ENCODE measurements at regions not wholly inside any gene's neighbourhood (a gene's known extent, or its start where the extent isn't known, plus 50 kb on each side); places are given as distances from the start of the nearest gene placed in this dataset.
A peak's percentile ranks its signal among the peaks of the same experiment; 100 is the strongest.
"Not testable (repeated sequence)": the region's sequence is repeated elsewhere in the genome, so short reads cannot be mapped to it uniquely, and the experiment has no call there.

DNA sequence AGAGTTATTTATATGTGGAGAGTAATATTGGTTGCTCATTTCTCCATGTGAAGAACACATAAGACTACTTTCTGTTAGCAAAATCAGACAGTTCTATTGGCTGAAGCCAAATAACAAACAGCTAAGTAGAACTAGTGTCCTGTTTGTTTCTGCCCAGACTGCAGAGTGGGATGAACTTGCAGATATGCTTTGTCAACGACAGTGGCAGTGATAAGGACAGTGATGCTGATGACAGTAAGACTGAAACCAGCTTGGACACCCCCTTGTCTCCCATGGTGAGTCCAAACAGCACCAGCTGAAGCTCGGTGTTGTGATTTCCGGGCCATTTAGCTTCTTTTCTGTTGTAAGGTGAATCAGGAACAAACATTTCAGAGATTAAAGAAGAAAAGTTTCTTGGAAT, 102.6 kb upstream of the IL12A start:
- no peaks in the 10 kb centered on the region for H3K27me3 ChIP-seq
- no peak for TF ChIP-seq CTCF (IDR thresholded peaks at IDR 0.05)
- H3K36me3 ChIP-seq = no peaks in the 10 kb centered on the region
- no peak overlapping the region for H3K4me3 ChIP-seq
- in situ Hi-C loops (cut with MboI; ENCODE audit: low pct_ligation_motif_present in 1 of 4, low pct_unique_long_range_greater_than_20kb in 1 of 4, low sequenced_read_pairs in 3 of 4) (loop anchor here in 2 of 4 donors (5.0 kb wide), 2 partner anchors 116 to 121 kb away; no protein-coding TSS in a partner anchor), intact Hi-C loops (cut with DNase I; ENCODE audit: low total_unique reads) (loop anchor here (5.0 kb wide), 1 partner anchor 116 kb away; no protein-coding TSS in a partner anchor)
- H3K9me3 ChIP-seq = no peaks in the 10 kb centered on the region
- no peak for DNase-seq
- H3K4me1 ChIP-seq = peaks cover 0 to 18% (median 7%) of the 10 kb centered on the region in 4 donors
- WGBS, 2 donors (ENCODE audit: low coverage in 1 of 2) = 72 to 73% methylated on average over 3 of the region's 3 CpGs
- H3K27ac ChIP-seq = no peak overlapping the region

DNA sequence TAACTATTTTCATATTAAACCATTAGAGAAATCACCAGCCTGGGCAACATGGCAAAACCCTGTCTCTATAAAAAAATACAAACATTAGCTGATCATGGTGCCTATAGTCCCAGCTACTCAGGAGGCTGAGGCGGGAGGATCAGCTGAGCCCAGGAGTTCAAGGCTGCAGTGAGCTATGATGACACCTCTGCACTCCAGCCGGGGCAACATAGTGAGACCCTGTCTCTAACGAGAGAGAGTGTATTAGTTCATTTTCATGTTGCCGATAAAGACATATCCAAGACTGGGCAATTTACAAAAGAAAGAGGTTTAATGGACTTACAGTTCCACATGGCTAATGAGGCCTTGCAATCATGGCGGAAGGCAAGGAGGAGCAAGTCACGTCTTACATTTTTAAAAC, 102.1 kb upstream of the IL12A start:
- not testable (repeated sequence) for H3K9me3 ChIP-seq, DNase-seq, H3K27me3 ChIP-seq, H3K36me3 ChIP-seq, H3K4me3 ChIP-seq
- in situ Hi-C loops (cut with MboI; ENCODE audit: low pct_ligation_motif_present in 1 of 4, low pct_unique_long_range_greater_than_20kb in 1 of 4, low sequenced_read_pairs in 3 of 4) (loop anchor here in 2 of 4 donors (5.0 kb wide), 2 partner anchors 116 to 121 kb away; no protein-coding TSS in a partner anchor), intact Hi-C loops (cut with DNase I; ENCODE audit: low total_unique reads) (loop anchor here (5.0 kb wide), 1 partner anchor 116 kb away; no protein-coding TSS in a partner anchor)
- H3K4me1 ChIP-seq = peaks cover 0 to 18% (median 7%) of the 10 kb centered on the region in 4 donors
- H3K27ac ChIP-seq = peak overlapping the region in 1 of 4 donors; percentile 16
- 94 to 100% methylated on average over 6 of the region's 6 CpGs for WGBS, 2 donors (ENCODE audit: low coverage in 1 of 2)

- H3K9me3 ChIP-seq = no peaks in the 10 kb centered on the region
- peaks cover 0 to 19% (median 7%) of the 10 kb centered on the region in 4 donors for H3K4me1 ChIP-seq
- TF ChIP-seq POLR2A (IDR thresholded peaks at IDR 0.05) (no peak), EP300 (IDR thresholded peaks at IDR 0.05; ENCODE audit: low read depth) (no peak), CTCF (IDR thresholded peaks at IDR 0.05) (no peak), POLR2AphosphoS5 (IDR thresholded peaks at IDR 0.05) (no peak)
- no peak for DNase-seq
- WGBS, 2 donors (ENCODE audit: low coverage in 1 of 2) = 81 to 84% methylated on average over 5 of the region's 5 CpGs
- intact Hi-C loops (cut with DNase I; ENCODE audit: low total_unique reads) (loop anchor here (5.0 kb wide), 1 partner anchor 115 kb away; no protein-coding TSS in a partner anchor), in situ Hi-C loops (cut with MboI; ENCODE audit: low pct_ligation_motif_present in 1 of 4, low pct_unique_long_range_greater_than_20kb in 1 of 4, low sequenced_read_pairs in 3 of 4) (loop anchor here in 2 of 4 donors (5.0 kb wide), 2 partner anchors 115 to 120 kb away; no protein-coding TSS in a partner anchor)
- no peaks in the 10 kb centered on the region for H3K36me3 ChIP-seq
- H3K27me3 ChIP-seq = no peaks in the 10 kb centered on the region
- no peak overlapping the region for H3K4me3 ChIP-seq
- peak overlapping the region in 2 of 4 donors; percentile 16 to 22 for H3K27ac ChIP-seq
Observed at GRCh38 chr3:159887168-159887567, 101.5 kb upstream of the IL12A start.

- intact Hi-C loops (cut with DNase I; ENCODE audit: low total_unique reads) (loop anchor here (5.0 kb wide), 1 partner anchor 114 kb away; no protein-coding TSS in a partner anchor), in situ Hi-C loops (cut with MboI; ENCODE audit: low pct_ligation_motif_present in 1 of 4, low pct_unique_long_range_greater_than_20kb in 1 of 4, low sequenced_read_pairs in 3 of 4) (loop anchor here in 2 of 4 donors (5.0 kb wide), 2 partner anchors 114 to 119 kb away; no protein-coding TSS in a partner anchor)
- WGBS, 2 donors (ENCODE audit: low coverage in 1 of 2) = 51 to 55% methylated on average over 3 of the region's 3 CpGs
- DNase-seq = no peak
- H3K27ac ChIP-seq = peak overlapping the region in 2 of 4 donors; percentile 16 to 22
- H3K4me3 ChIP-seq = no peak overlapping the region
- no peaks in the 10 kb centered on the region for H3K27me3 ChIP-seq
- peaks cover 0 to 19% (median 5%) of the 10 kb centered on the region in 4 donors for H3K4me1 ChIP-seq
- TF ChIP-seq POLR2AphosphoS5 (IDR thresholded peaks at IDR 0.05) = no peak
- TF ChIP-seq EP300 (IDR thresholded peaks at IDR 0.05; ENCODE audit: low read depth) = no peak
- no peak for TF ChIP-seq CTCF (IDR thresholded peaks at IDR 0.05)
- no peak for TF ChIP-seq POLR2A (IDR thresholded peaks at IDR 0.05)
- no peaks in the 10 kb centered on the region for H3K36me3 ChIP-seq
- no peaks in the 10 kb centered on the region for H3K9me3 ChIP-seq
Observed at GRCh38 chr3:159887911-159888310, 100.7 kb upstream of the IL12A start.
